K562 (cell line): ENCODE measurements at regions not wholly inside any gene's neighbourhood (a gene's known extent, or its start where the extent isn't known, plus 50 kb on each side); places are given as distances from the start of the nearest gene placed in this dataset.

Experiments
- ATAC-seq: fragments of 200-7000 bp; cut with Tn5 transposase; 3 replicates; pipeline ENCODE4 v1.9.1; 2020; ENCODE audit warnings: moderate library complexity
- BruUV-seq: library from RNA; stranded (reverse); fragments of 400-500 nt; replicated peaks from 2 replicates; lab custom pipeline; 2021; lab: Mats Ljungman, UMichigan
- CTCF ChIA-PET: fragments of 300-600 bp; formaldehyde crosslinking; extraction: SDS; loops from one replicate; lab custom pipeline; 2021; ENCODE audit warnings: low intra/inter-chr PET ratio; lab: Yijun Ruan, JAX
- POLR2A ChIA-PET: fragments of 300-600, 350-650 bp; sonication (Branson Sonifier 250); formaldehyde crosslinking; extraction: SDS; loops from one replicate; lab custom pipeline; 2021; ENCODE audit warnings: antibody characterized with exemption, inconsistent platforms; lab: Yijun Ruan, JAX
- DNase-seq, 4 experiments: peaks; one replicate each; pipeline versions ENCODE4 v3.0.0 to v3.0.0-alpha.2; 2011 to 2018; ENCODE audit warnings: low spot score in 3 of 4, mixed read lengths in 3 of 4; ENCODE audit errors: extremely low read depth in 1 of 4
- FAIRE-seq: peaks from 2 replicates; lab custom pipeline; 2011; peaks lifted over from hg19 to GRCh38; lab: Jason Lieb, UNC
- H2AFZ ChIP-seq: 2 replicates; pipeline ENCODE4 v1.6.0; 2011; ENCODE audit warnings: low read depth, low read length, control low read depth, inconsistent platforms
- H3K27ac ChIP-seq: fragments of 200-600 bp; 3 replicates; pipeline ENCODE4 v1.8.0; 2011; ENCODE audit warnings: low read depth, mild to moderate bottlenecking, control low read depth, inconsistent platforms, low read length, moderate library complexity, mixed read lengths; ENCODE audit errors: extremely low read depth
- H3K27me3 ChIP-seq, 2 experiments: fragments of 300-600 bp in 1 of 2; 2 replicates in 1 of 2; 3 replicates in 1 of 2; pipeline versions ENCODE4 v1.6.0 to v1.8.0; 2011; ENCODE audit warnings: inconsistent platforms in 2 of 2, low read length in 2 of 2, mild to moderate bottlenecking in 1 of 2, mixed read lengths in 1 of 2, moderate library complexity in 1 of 2; ENCODE audit not compliant: control insufficient read depth in 2 of 2, insufficient read depth in 2 of 2
- H3K36me3 ChIP-seq: fragments of 300-600 bp; 3 replicates; pipeline ENCODE4 v1.8.0; 2011; ENCODE audit warnings: mild to moderate bottlenecking, low read length, inconsistent platforms; ENCODE audit not compliant: control insufficient read depth, insufficient read depth
- H3K4me1 ChIP-seq, 2 experiments: fragments of 200-600 bp in 1 of 2; replicated peaks in 1 of 2; 2 replicates in 1 of 2; 3 replicates in 1 of 2; pipeline versions ENCODE4 v1.5.1 to v1.8.0; 2011; ENCODE audit warnings: inconsistent platforms in 2 of 2, low read length in 2 of 2, mild to moderate bottlenecking in 1 of 2, mixed read lengths in 1 of 2, moderate library complexity in 1 of 2; ENCODE audit not compliant: control insufficient read depth in 2 of 2, insufficient read depth in 2 of 2
- H3K4me2 ChIP-seq: 2 replicates; pipeline ENCODE4 v1.6.1; 2011; ENCODE audit warnings: low read length, control low read depth, inconsistent platforms, mixed read lengths; ENCODE audit not compliant: insufficient read depth
- H3K4me3 ChIP-seq: fragments of 200-600 bp; sonication (generic), shearing (Covaris generic); 2 replicates; pipeline ENCODE4 v1.5.1; 2016; ENCODE audit warnings: control low read depth, inconsistent platforms
- H3K79me2 ChIP-seq: fragments of 200-600 bp; 3 replicates; pipeline ENCODE4 v1.8.0; 2011; ENCODE audit warnings: low read length, inconsistent platforms; ENCODE audit not compliant: control insufficient read depth, insufficient read depth
- H3K9ac ChIP-seq, 2 experiments: 2 replicates each; pipeline versions ENCODE4 v1.6.0 to v1.6.1; 2011; ENCODE audit warnings: low read depth in 2 of 2, low read length in 2 of 2, control low read depth in 1 of 2, inconsistent platforms in 1 of 2, mild to moderate bottlenecking in 1 of 2, mixed read lengths in 1 of 2; ENCODE audit not compliant: insufficient read depth in 1 of 2
- H3K9me1 ChIP-seq: one replicate; pipeline ENCODE4 v1.6.0; 2011; ENCODE audit warnings: inconsistent platforms, mild to moderate bottlenecking, low read length, moderate library complexity; ENCODE audit not compliant: control insufficient read depth, insufficient read depth
- H3K9me3 ChIP-seq: replicated peaks from 2 replicates; pipeline ENCODE4 v1.5.1; 2011; ENCODE audit warnings: low read depth, low read length, inconsistent platforms; ENCODE audit not compliant: control insufficient read depth, insufficient read depth
- H4K20me1 ChIP-seq: replicated peaks from 2 replicates; pipeline ENCODE4 v1.6.1; 2011; ENCODE audit warnings: low read length, inconsistent platforms, mixed read lengths; ENCODE audit not compliant: control insufficient read depth, insufficient read depth
- EHMT2 ChIP-seq: fragments of 450-650 bp; IDR thresholded peaks from 2 replicates; pipeline ENCODE4 v1.6.1; 2018; ENCODE audit warnings: antibody characterized with exemption
- MYBL2 ChIP-seq, 2 experiments: fragments of 450-650 bp in 1 of 2; sonication (generic) in 1 of 2; formaldehyde crosslinking in 1 of 2; IDR thresholded peaks; 2 replicates each; pipeline versions ENCODE4 v1.6.1 to v1.8.1; 2017 to 2022; ENCODE audit warnings: borderline replicate concordance in 1 of 2, inconsistent platforms in 1 of 2, low read depth in 1 of 2, mild to moderate bottlenecking in 1 of 2, missing genetic modification reagents in 1 of 2, moderate library complexity in 1 of 2
- NFIX ChIP-seq: fragments of 250-450 bp; sonication (Bioruptor Pico); IDR thresholded peaks from 2 replicates; pipeline ENCODE4 v1.4.0; 2020; ENCODE audit warnings: low read depth, mild to moderate bottlenecking, moderate library complexity
- RBFOX2 ChIP-seq: fragments of 200-400 bp; formaldehyde crosslinking; IDR thresholded peaks from 2 replicates; pipeline ENCODE4 v1.6.1; 2017; ENCODE audit warnings: low read depth, mild to moderate bottlenecking, low read length, moderate library complexity
- SLC30A9 ChIP-seq: fragments of 250-450 bp; sonication (Bioruptor Pico); IDR thresholded peaks from 2 replicates; pipeline ENCODE4 v1.8.0; 2022; ENCODE audit warnings: mild to moderate bottlenecking, moderate library complexity
- TAF15 ChIP-seq: fragments of 200-400 bp; formaldehyde crosslinking; IDR thresholded peaks from 2 replicates; pipeline ENCODE4 v1.6.1; 2017; ENCODE audit warnings: mild to moderate bottlenecking, low read depth, low read length, moderate library complexity
- THRAP3 ChIP-seq: fragments of 450-650 bp; IDR thresholded peaks from 2 replicates; pipeline ENCODE4 v1.6.1; 2016; ENCODE audit warnings: mild to moderate bottlenecking, inconsistent platforms, borderline replicate concordance
- XRCC4 ChIP-seq: IDR thresholded peaks from one replicate; pipeline ENCODE4 v1.6.1; 2011; ENCODE audit not compliant: insufficient read depth, insufficient read length; ENCODE audit errors: extremely low read depth
- ZNF12 ChIP-seq: sonication (generic); formaldehyde crosslinking; IDR thresholded peaks from 2 replicates; pipeline ENCODE4 v1.4.0; 2020; ENCODE audit warnings: mild to moderate bottlenecking, missing genetic modification reagents
- ZNF436 ChIP-seq: fragments of 250-450, 450-650 bp; sonication (Bioruptor Pico); formaldehyde crosslinking; IDR thresholded peaks from 2 replicates; pipeline ENCODE4 v1.7.0; 2020; ENCODE audit warnings: mild to moderate bottlenecking
- ZNF583 ChIP-seq: fragments of 250-450 bp; sonication (Bioruptor Pico); IDR thresholded peaks from 2 replicates; pipeline ENCODE4 v1.4.0; 2020
- WGBS: fragments of 100-300 bp; shearing (Covaris generic); methylation state at CpG from one replicate; pipeline ENCODE4 v1.1.6; 2016; ENCODE audit warnings: low coverage, mixed read lengths; ENCODE audit not compliant: insufficient coverage; ENCODE audit errors: missing lambda C conversion rate; 5-methylcytosine and 5-hydroxymethylcytosine counted together
- in situ Hi-C: fragments of 300-500 bp; cut with MboI; formaldehyde crosslinking; loops from 4 replicates; pipeline ENCODE4 v1.15.0; 2018; ENCODE audit warnings: inconsistent platforms, mixed read lengths
- intact Hi-C: fragments of 100-400 bp; cut with micrococcal nuclease; formaldehyde crosslinking; loops from 2 replicates; pipeline ENCODE4 v1.14.2; 2022
- TF ChIP-seq, protein P1 (sequence below): fragments of 250-450 bp; sonication (Bioruptor Pico); IDR thresholded peaks from 2 replicates; pipeline ENCODE4 v1.5.0; 2020; ENCODE audit warnings: mild to moderate bottlenecking, borderline replicate concordance
- TF ChIP-seq, protein P2 (sequence below): sonication (generic); formaldehyde crosslinking; IDR thresholded peaks from 2 replicates; pipeline ENCODE4 v1.8.0; 2023; ENCODE audit warnings: missing genetic modification reagents, mild to moderate bottlenecking, borderline replicate concordance

GRCh38 chr7:41917-42565 is 150.3 kb upstream of the FAM20C start:
- FAIRE-seq, result no peak
- no peaks in the 10 kb centered on the region for H3K79me2 ChIP-seq
- CTCF ChIA-PET, result no interaction called here
- H3K9ac ChIP-seq, result no peak overlapping the region
- WGBS, result under 1% methylated on average over 10 of the region's 10 CpGs
- H2AFZ ChIP-seq, result no peak overlapping the region
- POLR2A ChIA-PET, result interaction anchor here (1.2 kb wide), 1 partner anchor 16 kb away, joined by 4 read pairs; no protein-coding TSS in a partner anchor
- peaks cover 3% of the 10 kb centered on the region for H4K20me1 ChIP-seq
- no peak overlapping the region for H3K4me3 ChIP-seq
- H3K4me2 ChIP-seq, result no peak overlapping the region
- DNase-seq, result no peak
- TF ChIP-seq RBFOX2, result no peak
- TF ChIP-seq XRCC4, result no peak
- no peak for TF ChIP-seq EHMT2
- no peak for TF ChIP-seq ZNF436 (CRISPR knock-in tag)
- TF ChIP-seq, protein P1, sequence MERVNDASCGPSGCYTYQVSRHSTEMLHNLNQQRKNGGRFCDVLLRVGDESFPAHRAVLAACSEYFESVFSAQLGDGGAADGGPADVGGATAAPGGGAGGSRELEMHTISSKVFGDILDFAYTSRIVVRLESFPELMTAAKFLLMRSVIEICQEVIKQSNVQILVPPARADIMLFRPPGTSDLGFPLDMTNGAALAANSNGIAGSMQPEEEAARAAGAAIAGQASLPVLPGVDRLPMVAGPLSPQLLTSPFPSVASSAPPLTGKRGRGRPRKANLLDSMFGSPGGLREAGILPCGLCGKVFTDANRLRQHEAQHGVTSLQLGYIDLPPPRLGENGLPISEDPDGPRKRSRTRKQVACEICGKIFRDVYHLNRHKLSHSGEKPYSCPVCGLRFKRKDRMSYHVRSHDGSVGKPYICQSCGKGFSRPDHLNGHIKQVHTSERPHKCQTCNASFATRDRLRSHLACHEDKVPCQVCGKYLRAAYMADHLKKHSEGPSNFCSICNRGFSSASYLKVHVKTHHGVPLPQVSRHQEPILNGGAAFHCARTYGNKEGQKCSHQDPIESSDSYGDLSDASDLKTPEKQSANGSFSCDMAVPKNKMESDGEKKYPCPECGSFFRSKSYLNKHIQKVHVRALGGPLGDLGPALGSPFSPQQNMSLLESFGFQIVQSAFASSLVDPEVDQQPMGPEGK, result no peak
- TF ChIP-seq ZNF583 (CRISPR knock-in tag), result no peak
- TF ChIP-seq NFIX (CRISPR knock-in tag), result no peak
- TF ChIP-seq THRAP3, result no peak
- TF ChIP-seq TAF15, result no peak
- TF ChIP-seq SLC30A9 (CRISPR knock-in tag), result no peak
- TF ChIP-seq, protein P2, sequence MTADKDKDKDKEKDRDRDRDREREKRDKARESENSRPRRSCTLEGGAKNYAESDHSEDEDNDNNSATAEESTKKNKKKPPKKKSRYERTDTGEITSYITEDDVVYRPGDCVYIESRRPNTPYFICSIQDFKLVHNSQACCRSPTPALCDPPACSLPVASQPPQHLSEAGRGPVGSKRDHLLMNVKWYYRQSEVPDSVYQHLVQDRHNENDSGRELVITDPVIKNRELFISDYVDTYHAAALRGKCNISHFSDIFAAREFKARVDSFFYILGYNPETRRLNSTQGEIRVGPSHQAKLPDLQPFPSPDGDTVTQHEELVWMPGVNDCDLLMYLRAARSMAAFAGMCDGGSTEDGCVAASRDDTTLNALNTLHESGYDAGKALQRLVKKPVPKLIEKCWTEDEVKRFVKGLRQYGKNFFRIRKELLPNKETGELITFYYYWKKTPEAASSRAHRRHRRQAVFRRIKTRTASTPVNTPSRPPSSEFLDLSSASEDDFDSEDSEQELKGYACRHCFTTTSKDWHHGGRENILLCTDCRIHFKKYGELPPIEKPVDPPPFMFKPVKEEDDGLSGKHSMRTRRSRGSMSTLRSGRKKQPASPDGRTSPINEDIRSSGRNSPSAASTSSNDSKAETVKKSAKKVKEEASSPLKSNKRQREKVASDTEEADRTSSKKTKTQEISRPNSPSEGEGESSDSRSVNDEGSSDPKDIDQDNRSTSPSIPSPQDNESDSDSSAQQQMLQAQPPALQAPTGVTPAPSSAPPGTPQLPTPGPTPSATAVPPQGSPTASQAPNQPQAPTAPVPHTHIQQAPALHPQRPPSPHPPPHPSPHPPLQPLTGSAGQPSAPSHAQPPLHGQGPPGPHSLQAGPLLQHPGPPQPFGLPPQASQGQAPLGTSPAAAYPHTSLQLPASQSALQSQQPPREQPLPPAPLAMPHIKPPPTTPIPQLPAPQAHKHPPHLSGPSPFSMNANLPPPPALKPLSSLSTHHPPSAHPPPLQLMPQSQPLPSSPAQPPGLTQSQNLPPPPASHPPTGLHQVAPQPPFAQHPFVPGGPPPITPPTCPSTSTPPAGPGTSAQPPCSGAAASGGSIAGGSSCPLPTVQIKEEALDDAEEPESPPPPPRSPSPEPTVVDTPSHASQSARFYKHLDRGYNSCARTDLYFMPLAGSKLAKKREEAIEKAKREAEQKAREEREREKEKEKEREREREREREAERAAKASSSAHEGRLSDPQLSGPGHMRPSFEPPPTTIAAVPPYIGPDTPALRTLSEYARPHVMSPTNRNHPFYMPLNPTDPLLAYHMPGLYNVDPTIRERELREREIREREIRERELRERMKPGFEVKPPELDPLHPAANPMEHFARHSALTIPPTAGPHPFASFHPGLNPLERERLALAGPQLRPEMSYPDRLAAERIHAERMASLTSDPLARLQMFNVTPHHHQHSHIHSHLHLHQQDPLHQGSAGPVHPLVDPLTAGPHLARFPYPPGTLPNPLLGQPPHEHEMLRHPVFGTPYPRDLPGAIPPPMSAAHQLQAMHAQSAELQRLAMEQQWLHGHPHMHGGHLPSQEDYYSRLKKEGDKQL (CRISPR knock-in tag), result no peak
- no peak for TF ChIP-seq ZNF12 (CRISPR knock-in tag)
- no peak for TF ChIP-seq MYBL2 (IDR thresholded peaks at IDR 0.05; ENCODE audit: low read depth)
- TF ChIP-seq MYBL2 (CRISPR knock-in tag; IDR thresholded peaks at IDR 0.05; ENCODE audit: borderline replicate concordance), result no peak
- H3K27ac ChIP-seq, result no peak overlapping the region
- no TSS peak for BruUV-seq
- intact Hi-C loops, result no loop called here
- no peak for ATAC-seq
- in situ Hi-C loops, result no loop called here
- H3K4me1 ChIP-seq, result peaks cover 0 to 4% of the 10 kb centered on the region in 2 experiments; a peak in 2 of 5 replicates
- no peaks in the 10 kb centered on the region for H3K9me1 ChIP-seq
- H3K36me3 ChIP-seq, result no peaks in the 10 kb centered on the region
- H3K9me3 ChIP-seq, result no peaks in the 10 kb centered on the region
- peaks cover 51 to 62% of the 10 kb centered on the region in 2 experiments for H3K27me3 ChIP-seq
